ENCODE measurements at regions not wholly inside any gene's neighbourhood (a gene's known extent, or its start where the extent isn't known, plus 50 kb on each side); places are given as distances from the start of the nearest gene placed in this dataset.

DNA sequence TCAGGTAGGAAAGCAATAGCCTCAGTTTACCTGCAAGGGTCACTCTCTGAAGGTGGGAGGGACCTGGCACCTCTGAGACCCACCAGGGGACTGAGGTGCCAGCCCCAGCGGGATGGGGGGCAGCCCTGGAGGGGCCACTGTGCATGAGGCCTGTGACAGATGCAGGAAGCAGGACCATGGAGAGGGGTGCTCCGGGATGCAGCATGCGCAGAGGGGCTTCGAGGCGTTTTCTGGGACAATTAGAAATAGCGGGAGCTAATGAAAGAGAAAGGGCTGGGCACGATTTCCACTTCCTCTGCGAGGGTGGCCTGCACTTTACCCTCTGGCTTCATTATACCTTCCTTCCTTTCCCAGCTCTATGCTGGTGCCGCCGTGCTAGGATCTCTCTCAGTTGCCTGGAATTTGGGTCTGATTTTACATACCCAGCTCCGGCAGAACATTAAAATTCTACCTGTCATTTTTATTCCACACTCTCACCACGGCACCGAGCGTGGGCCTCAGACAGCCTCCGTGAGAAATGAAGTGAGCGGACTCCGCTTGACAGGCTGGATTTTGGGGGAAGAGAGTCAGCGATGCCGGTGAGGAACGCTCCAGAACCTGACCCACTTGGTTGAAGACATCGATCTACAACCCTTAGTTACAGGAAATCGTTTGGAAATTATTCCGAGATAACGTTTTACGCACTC, 333.9 kb upstream of the PFKP start:
- TF ChIP-seq, protein P1, sequence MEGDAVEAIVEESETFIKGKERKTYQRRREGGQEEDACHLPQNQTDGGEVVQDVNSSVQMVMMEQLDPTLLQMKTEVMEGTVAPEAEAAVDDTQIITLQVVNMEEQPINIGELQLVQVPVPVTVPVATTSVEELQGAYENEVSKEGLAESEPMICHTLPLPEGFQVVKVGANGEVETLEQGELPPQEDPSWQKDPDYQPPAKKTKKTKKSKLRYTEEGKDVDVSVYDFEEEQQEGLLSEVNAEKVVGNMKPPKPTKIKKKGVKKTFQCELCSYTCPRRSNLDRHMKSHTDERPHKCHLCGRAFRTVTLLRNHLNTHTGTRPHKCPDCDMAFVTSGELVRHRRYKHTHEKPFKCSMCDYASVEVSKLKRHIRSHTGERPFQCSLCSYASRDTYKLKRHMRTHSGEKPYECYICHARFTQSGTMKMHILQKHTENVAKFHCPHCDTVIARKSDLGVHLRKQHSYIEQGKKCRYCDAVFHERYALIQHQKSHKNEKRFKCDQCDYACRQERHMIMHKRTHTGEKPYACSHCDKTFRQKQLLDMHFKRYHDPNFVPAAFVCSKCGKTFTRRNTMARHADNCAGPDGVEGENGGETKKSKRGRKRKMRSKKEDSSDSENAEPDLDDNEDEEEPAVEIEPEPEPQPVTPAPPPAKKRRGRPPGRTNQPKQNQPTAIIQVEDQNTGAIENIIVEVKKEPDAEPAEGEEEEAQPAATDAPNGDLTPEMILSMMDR (conservative IDR thresholded peaks at IDR 0.05): no peak
- TF ChIP-seq ZFX (IDR thresholded peaks at IDR 0.05): no peak

Measured in C4-2B (cell line).